IPS-18a (cell line): ENCODE measurements at regions not wholly inside any gene's neighbourhood (a gene's known extent, or its start where the extent isn't known, plus 50 kb on each side); places are given as distances from the start of the nearest gene placed in this dataset.

Experiments used
- H3K27ac ChIP-seq: one replicate; pipeline ENCODE4 v1.5.1; 2013; ENCODE audit warnings: low read length
- H3K27me3 ChIP-seq: one replicate; pipeline ENCODE4 v1.6.1; 2013; ENCODE audit warnings: mild to moderate bottlenecking, low read length; ENCODE audit not compliant: control insufficient read depth, insufficient read depth
- H3K36me3 ChIP-seq: one replicate; pipeline ENCODE4 v1.6.1; 2013; ENCODE audit warnings: low read depth, low read length; ENCODE audit not compliant: control insufficient read depth
- H3K4me1 ChIP-seq: one replicate; pipeline ENCODE4 v1.6.1; 2013; ENCODE audit warnings: low read depth, low read length; ENCODE audit not compliant: control insufficient read depth
- H3K4me3 ChIP-seq: one replicate; pipeline ENCODE4 v1.5.1; 2013; ENCODE audit warnings: low read length
- H3K9ac ChIP-seq: one replicate; pipeline ENCODE4 v1.6.1; 2013; ENCODE audit warnings: mild to moderate bottlenecking, low read length, moderate library complexity
- H3K9me3 ChIP-seq: one replicate; pipeline ENCODE4 v1.6.1; 2013; ENCODE audit warnings: low read depth, low read length; ENCODE audit not compliant: control insufficient read depth

DNA sequence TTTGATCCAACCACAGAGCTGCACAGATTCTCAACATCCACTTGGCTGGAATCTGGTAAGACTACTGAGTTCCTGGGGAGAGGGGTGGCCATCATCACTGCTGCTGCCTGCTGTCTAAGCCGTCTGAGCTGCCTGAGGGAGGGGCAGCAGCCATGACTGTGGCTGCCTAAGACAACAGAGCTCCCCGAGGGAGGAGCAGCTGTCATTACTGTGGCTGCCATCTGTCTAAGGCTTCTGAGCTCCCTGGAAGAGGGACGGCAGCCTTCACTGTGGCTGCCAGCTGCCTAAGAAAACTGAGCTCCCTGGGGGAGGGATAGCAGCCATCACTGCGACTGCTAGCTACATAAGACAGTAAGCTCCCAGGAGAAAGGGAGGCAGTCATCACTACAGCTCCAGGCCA lies 584.4 kb downstream of the NR4A2 start:
- no peak overlapping the region for H3K27ac ChIP-seq
- H3K36me3 ChIP-seq: no peaks in the 10 kb centered on the region
- H3K4me1 ChIP-seq: no peaks in the 10 kb centered on the region
- no peak overlapping the region for H3K9ac ChIP-seq
- H3K9me3 ChIP-seq: no peaks in the 10 kb centered on the region
- no peaks in the 10 kb centered on the region for H3K27me3 ChIP-seq
- no peak overlapping the region for H3K4me3 ChIP-seq

DNA sequence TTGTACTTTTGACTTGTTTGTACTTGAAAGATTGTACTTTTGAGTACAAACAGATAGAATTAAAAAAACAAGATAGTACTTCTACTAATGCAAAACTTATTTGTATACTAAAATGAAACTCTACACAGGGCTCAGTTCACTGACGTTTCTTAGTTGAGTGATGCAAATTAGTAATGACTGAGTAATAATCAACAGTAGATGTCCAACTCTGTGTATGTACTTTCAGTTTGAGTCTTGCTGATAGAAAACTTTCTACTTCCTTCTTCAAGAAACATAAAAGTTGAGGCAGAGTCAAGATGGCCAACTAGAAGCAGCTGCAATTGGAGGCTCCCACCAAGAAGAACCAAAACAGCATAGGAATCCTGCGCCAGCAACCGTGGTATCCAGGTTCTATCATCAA lies 585.0 kb downstream of the NR4A2 start:
- Histone ChIP-seq H3K36me3 (no peaks in the 10 kb centered on the region), H3K27ac (no peak overlapping the region), H3K27me3 (no peaks in the 10 kb centered on the region), H3K4me3 (no peak overlapping the region), H3K9me3 (no peaks in the 10 kb centered on the region), H3K4me1 (no peaks in the 10 kb centered on the region), H3K9ac (no peak overlapping the region)

DNA sequence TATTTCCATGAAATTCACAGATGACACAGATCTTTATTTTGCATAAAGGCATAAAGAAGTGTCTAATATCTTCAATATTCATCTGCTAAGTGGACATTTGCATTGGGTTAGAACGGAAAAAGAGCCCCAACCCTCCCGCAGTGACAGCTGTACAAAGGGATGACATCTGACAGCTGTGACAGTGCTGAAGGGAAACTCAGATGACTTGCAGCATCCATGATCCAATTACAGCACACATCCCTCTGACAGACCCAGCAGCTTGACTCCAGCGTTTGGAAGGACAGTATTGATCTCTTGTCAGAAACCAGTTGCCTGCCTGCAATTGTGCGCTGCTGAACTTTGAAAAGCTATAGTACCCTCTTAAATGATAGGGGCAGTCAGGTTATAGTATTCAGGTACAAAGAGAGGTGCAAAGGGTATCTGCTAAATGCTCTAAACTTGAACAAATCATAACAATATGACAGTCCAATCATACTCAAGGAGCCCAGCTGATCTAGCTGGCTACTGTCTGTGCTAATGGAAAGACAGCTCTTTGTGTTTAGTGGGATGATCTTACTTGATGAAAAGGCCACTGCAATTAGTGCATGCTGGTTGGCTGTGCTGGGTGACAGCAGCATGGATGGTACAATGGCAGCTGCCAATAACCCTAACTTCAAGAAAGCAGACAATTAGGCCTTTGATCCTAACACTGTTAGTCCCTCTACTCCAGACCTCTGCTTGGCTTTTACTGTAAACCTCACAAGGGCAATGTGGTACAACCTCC lies 599.2 kb downstream of the NR4A2 start:
- Histone ChIP-seq H3K9ac (no peak overlapping the region), H3K27ac (no peak overlapping the region), H3K36me3 (no peaks in the 10 kb centered on the region), H3K27me3 (no peaks in the 10 kb centered on the region), H3K9me3 (no peaks in the 10 kb centered on the region), H3K4me1 (peaks cover 19% of the 10 kb centered on the region), H3K4me3 (no peak overlapping the region)

DNA sequence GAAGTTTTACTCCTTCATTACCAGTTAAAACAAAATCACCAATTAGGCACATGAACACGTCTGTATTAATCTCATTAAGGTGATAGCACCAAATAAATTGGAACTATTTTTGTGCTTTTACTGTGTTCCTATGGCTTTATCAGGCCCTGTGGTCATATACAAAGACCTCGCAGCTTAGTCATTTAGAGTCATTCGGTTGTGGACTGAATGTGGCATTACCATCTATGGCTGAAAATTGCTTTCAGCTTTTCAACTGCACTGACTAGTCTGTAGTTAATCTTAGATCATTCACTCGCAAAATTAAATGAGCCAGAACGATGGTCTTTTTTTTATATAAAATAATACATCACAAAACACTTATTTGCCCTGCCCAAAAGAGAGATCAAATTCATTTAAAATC lies 601.7 kb downstream of the NR4A2 start:
- Histone ChIP-seq H3K27ac (no peak overlapping the region), H3K36me3 (no peaks in the 10 kb centered on the region), H3K27me3 (no peaks in the 10 kb centered on the region), H3K4me1 (peaks cover 38% of the 10 kb centered on the region), H3K4me3 (no peak overlapping the region), H3K9me3 (no peaks in the 10 kb centered on the region), H3K9ac (no peak overlapping the region)

DNA sequence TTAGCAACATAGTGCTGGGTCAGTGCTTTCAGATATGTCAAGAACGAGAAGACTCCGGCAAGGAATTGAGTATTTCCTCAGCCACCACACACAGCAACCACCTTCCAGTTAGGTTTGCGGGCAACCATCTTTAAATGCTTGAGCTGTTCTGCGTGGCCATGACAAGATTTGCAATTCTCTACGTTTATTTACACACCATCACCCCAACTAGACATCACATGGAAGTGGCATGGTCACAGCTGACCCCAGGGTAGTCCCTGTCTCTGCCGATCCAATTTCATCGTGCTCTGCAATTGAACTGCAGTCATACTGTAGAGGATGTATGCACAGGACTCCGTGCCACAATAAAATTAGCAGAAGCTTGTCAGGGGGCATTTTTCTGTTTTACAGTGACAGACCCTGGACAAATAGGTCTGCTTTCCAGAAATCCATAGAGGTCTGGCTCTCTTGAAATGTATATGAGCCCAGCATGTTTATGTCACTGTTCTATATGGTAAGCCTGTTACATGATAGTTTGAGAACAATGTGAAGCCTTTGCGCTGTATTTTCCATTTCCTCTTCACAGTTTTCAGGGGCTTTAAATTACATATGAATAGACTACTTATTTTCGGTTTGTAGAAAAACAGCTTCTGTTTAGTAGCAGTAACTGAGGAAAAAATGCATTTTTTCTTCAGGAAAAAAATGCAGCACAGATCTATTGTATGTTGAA lies 605.2 kb downstream of the NR4A2 start:
- Histone ChIP-seq H3K9ac (peak overlapping the region; percentile 39), H3K9me3 (no peaks in the 10 kb centered on the region), H3K36me3 (no peaks in the 10 kb centered on the region), H3K4me1 (peaks cover 38% of the 10 kb centered on the region), H3K4me3 (peak overlapping the region; percentile 52), H3K27ac (peak overlapping the region; percentile 84), H3K27me3 (no peaks in the 10 kb centered on the region)

DNA sequence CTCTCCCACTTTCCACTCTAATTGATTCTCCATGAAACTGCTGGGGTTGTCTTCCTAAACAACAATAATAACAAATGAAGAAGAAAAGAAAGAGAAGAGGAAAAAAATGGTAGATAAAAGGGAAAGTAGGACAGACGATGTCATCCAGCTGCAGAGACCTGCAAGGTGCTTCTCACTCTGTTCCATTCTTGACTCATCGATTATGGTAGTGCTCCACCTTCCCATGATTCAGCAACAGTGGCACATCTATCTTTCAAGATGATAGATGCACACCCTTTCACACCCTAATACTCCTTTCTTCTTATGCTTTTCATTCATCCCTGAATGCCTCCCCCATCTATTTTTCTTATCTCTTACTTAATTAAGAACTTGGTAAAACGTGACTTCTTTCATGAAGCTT lies 610.2 kb downstream of the NR4A2 start:
- H3K4me1 ChIP-seq: peaks cover 11% of the 10 kb centered on the region
- H3K36me3 ChIP-seq: no peaks in the 10 kb centered on the region
- no peak overlapping the region for H3K9ac ChIP-seq
- no peaks in the 10 kb centered on the region for H3K9me3 ChIP-seq
- H3K27ac ChIP-seq: no peak overlapping the region
- H3K27me3 ChIP-seq: no peaks in the 10 kb centered on the region
- no peak overlapping the region for H3K4me3 ChIP-seq

DNA sequence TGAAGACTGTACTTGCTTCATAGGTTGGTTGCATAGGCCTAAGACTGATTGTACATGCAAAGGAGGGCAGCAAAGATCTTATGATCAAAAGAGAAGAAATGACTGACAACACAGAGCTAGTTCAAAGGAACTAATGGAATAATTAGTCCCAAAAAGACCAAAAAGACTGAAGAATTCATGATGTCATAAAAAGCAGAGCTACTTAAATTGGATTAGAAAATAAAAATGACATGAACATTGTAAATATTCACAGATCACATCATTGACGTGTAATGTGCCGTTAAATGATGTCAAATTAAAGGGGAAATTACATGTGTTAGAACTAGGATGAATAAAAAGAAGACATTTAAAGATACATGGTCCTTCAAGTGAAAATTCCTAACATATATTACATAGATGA lies 616.8 kb downstream of the NR4A2 start:
- no peak overlapping the region for H3K27ac ChIP-seq
- no peak overlapping the region for H3K4me3 ChIP-seq
- no peaks in the 10 kb centered on the region for H3K27me3 ChIP-seq
- no peaks in the 10 kb centered on the region for H3K9me3 ChIP-seq
- no peaks in the 10 kb centered on the region for H3K4me1 ChIP-seq
- H3K36me3 ChIP-seq: no peaks in the 10 kb centered on the region
- H3K9ac ChIP-seq: no peak overlapping the region

DNA sequence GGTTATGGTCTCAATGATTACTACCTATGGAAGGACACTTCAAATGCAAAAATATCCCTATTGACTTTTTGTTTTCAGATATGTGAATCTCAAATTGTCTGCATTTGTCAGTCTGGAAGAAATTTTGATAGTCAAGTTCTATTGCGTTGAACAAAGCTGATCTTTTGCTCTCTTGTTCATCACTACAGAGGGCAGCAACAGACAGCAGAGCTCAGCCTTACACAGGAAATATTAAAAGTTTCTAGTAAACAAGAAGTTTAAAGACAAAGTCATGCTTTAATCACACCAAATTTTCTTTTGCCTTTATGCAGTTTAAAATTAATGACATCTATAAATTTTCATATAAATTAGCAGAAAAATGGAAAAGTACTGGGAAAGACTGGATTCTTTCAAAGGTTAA lies 617.5 kb downstream of the NR4A2 start:
- Histone ChIP-seq H3K27ac (no peak overlapping the region), H3K4me3 (no peak overlapping the region), H3K4me1 (no peaks in the 10 kb centered on the region), H3K9ac (no peak overlapping the region), H3K36me3 (no peaks in the 10 kb centered on the region), H3K27me3 (no peaks in the 10 kb centered on the region), H3K9me3 (no peaks in the 10 kb centered on the region)

DNA sequence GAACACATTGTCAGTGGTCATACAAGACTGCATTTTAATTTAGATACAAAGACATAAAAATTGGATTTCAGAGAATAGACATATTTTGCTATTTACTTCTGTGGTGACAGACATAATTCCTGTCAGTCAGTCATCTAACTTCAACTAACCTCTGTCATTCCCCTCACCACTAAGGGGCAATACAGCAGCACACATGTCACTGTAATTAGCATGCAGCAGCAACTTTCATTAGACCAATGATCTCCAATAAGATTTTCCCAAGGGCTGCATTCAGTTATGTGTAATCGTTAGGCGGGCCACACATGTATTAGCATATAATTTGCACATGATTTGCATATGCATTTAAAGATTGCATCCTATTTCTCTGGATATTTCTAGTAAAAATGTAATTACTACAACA lies 624.5 kb downstream of the NR4A2 start:
- H3K27me3 ChIP-seq: no peaks in the 10 kb centered on the region
- H3K27ac ChIP-seq: no peak overlapping the region
- no peaks in the 10 kb centered on the region for H3K9me3 ChIP-seq
- no peaks in the 10 kb centered on the region for H3K4me1 ChIP-seq
- H3K4me3 ChIP-seq: no peak overlapping the region
- no peaks in the 10 kb centered on the region for H3K36me3 ChIP-seq
- no peak overlapping the region for H3K9ac ChIP-seq

DNA sequence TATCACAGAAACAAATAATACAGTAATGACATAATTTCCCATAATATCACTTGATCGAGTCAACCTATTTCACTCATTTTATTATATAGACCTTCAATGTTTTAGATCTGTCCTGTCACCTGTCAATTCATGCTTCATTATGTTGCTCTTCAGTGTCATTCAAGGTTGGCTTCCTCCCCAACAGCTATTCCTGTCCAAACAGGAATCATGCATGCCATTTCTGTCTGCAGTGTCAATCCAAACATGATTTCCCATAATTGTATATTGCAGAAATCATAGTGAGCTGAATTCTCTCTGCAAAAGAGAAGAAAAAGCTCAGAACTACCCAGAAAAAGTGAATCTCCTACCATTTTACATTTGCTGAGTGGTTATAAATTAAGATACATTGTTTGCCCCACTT lies 628.6 kb downstream of the NR4A2 start:
- Histone ChIP-seq H3K9ac (no peak overlapping the region), H3K36me3 (no peaks in the 10 kb centered on the region), H3K4me3 (no peak overlapping the region), H3K27ac (no peak overlapping the region), H3K4me1 (no peaks in the 10 kb centered on the region), H3K9me3 (no peaks in the 10 kb centered on the region), H3K27me3 (no peaks in the 10 kb centered on the region)

DNA sequence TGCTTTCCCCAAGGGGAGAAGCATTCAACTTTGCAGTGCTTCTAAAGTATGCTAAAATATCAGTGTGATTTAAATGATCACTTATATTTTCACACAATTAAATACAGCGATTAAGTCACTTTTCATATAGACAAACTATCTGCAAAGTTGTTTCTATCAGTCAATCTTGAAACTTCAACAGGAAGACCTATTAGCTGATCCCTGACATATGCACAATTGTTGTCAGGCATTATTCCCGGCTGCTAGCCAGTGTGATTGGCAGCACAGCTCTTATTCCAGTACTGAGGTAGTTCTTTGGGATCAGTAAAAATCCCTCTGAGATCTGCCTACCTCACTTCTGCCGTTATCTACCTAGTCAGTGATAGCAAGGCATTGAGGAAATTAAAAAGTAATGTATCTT lies 629.5 kb downstream of the NR4A2 start:
- Histone ChIP-seq H3K9me3 (no peaks in the 10 kb centered on the region), H3K36me3 (no peaks in the 10 kb centered on the region), H3K4me1 (no peaks in the 10 kb centered on the region), H3K27ac (no peak overlapping the region), H3K27me3 (no peaks in the 10 kb centered on the region), H3K4me3 (no peak overlapping the region), H3K9ac (no peak overlapping the region)

DNA sequence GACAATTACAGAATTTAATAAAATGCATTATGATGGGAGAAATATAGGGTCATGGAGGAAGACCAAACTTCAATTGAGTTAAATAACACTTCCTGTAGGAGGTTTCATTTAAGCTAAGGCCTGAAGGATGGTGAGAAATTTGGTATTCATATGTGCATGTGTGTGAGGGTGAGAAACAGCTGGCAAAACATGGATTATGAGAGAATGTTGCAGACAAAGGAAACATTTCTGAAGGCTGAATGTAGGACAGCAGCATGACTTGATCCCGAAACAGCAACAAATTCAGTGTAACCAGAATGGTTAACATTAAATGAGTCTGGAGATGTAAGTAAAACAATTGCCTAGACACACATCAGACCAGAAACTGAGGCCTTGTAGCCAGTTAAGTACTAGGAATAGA lies 630.8 kb downstream of the NR4A2 start:
- H3K9ac ChIP-seq: no peak overlapping the region
- no peak overlapping the region for H3K27ac ChIP-seq
- H3K27me3 ChIP-seq: no peaks in the 10 kb centered on the region
- H3K4me1 ChIP-seq: no peaks in the 10 kb centered on the region
- no peak overlapping the region for H3K4me3 ChIP-seq
- H3K9me3 ChIP-seq: no peaks in the 10 kb centered on the region
- no peaks in the 10 kb centered on the region for H3K36me3 ChIP-seq
